ENCODE measurements at regions not wholly inside any gene's neighbourhood (a gene's known extent, or its start where the extent isn't known, plus 50 kb on each side); places are given as distances from the start of the nearest gene placed in this dataset.

- TF ChIP-seq HOXB6 (CRISPR knock-in tag; IDR thresholded peaks at IDR 0.05; ENCODE audit: borderline replicate concordance): no peak
Observed at GRCh38 chr5:142498298-142498697, 173.5 kb upstream of the SPRY4 start (continued).

- Histone ChIP-seq H3K9me3 (replicated peaks; ENCODE audit: control insufficient read depth, insufficient read depth, low read depth, low read length) (no peaks in the 10 kb centered on the region), H2AFZ (ENCODE audit: low read depth, low read length) (no peak overlapping the region), H3K27ac (ENCODE audit: extremely low read depth, low read depth, low read length) (no peak overlapping the region), H3K9ac (ENCODE audit: insufficient read depth in 1 of 2, low read depth in 2 of 2, low read length in 2 of 2) (no peak overlapping the region), H3K4me2 (ENCODE audit: insufficient read depth, low read length) (no peak overlapping the region), H3K4me3 (no peak overlapping the region), H3K36me3 (ENCODE audit: control insufficient read depth, insufficient read depth, low read length) (no peaks in the 10 kb centered on the region), H3K79me2 (ENCODE audit: control insufficient read depth, insufficient read depth, low read length) (no peaks in the 10 kb centered on the region), H4K20me1 (replicated peaks; ENCODE audit: control insufficient read depth, insufficient read depth, low read length) (no peaks in the 10 kb centered on the region), H3K9me1 (ENCODE audit: control insufficient read depth, insufficient read depth, low read length) (no peaks in the 10 kb centered on the region), H3K4me1 (replicated peaks in 1 of 2; ENCODE audit: control insufficient read depth in 2 of 2, insufficient read depth in 2 of 2, low read length in 2 of 2) (no peaks in the 10 kb centered on the region), H3K27me3 (ENCODE audit: control insufficient read depth in 2 of 2, insufficient read depth in 2 of 2, low read length in 2 of 2) (peaks cover 2 to 12% of the 10 kb centered on the region in 2 experiments; a peak in 3 of 5 replicates)
- POLR2A ChIA-PET: no interaction called here
- no peak for TF ChIP-seq PHF21A (IDR thresholded peaks at IDR 0.05; ENCODE audit: borderline replicate concordance, low read depth)
- no peak for TF ChIP-seq TCF7L2 (IDR thresholded peaks at IDR 0.05; ENCODE audit: low read depth, low read length)
- no peak for TF ChIP-seq CBX2 (IDR thresholded peaks at IDR 0.05; ENCODE audit: insufficient read depth, low read length, poor library complexity, severe bottlenecking)
- no peak for TF ChIP-seq HNRNPH1 (optimal IDR thresholded peaks at IDR 0.05; ENCODE audit: low read depth, low read length)
- no peak for TF ChIP-seq ATF7 (IDR thresholded peaks at IDR 0.05)
- DNase-seq (ENCODE audit: extremely low read depth in 1 of 4, low spot score in 3 of 4) (no peak), ATAC-seq (no peak), FAIRE-seq (no peak)
- 6% methylated on average over 2 of the region's 2 CpGs for WGBS (ENCODE audit: insufficient coverage, low coverage, missing lambda C conversion rate)
- in situ Hi-C loops (cut with MboI) (no loop called here), intact Hi-C loops (cut with micrococcal nuclease) (no loop called here)
- CTCF ChIA-PET (ENCODE audit: low intra/inter-chr PET ratio): no interaction called here
- BruUV-seq (replicated peaks): no TSS peak
Observed at GRCh38 chr5:142495531-142495930, 170.7 kb upstream of the SPRY4 start.

Data from K562 (cell line).